ENCODE measurements at regions not wholly inside any gene's neighbourhood (a gene's known extent, or its start where the extent isn't known, plus 50 kb on each side); places are given as distances from the start of the nearest gene placed in this dataset.

GRCh38 chr9:95634114-95634513, 117.3 kb upstream of the PTCH1 start (continued):
- no peak for TF ChIP-seq PRDM2 (tag by site-specific recombination; IDR thresholded peaks at IDR 0.05; ENCODE audit: borderline replicate concordance)
- TF ChIP-seq ZXDB (tag by site-specific recombination; IDR thresholded peaks at IDR 0.05), result no peak
- TF ChIP-seq KLF1 (tag by site-specific recombination; IDR thresholded peaks at IDR 0.05), result no peak
- no peak for TF ChIP-seq KLF8 (tag by site-specific recombination; IDR thresholded peaks at IDR 0.05)
- TF ChIP-seq ZNF341 (tag by site-specific recombination; IDR thresholded peaks at IDR 0.05; ENCODE audit: low read depth), result no peak
- TF ChIP-seq ZNF529 (tag by site-specific recombination; IDR thresholded peaks at IDR 0.05; ENCODE audit: insufficient replicate concordance), result no peak
- no peak for TF ChIP-seq ZNF645 (tag by site-specific recombination; IDR thresholded peaks at IDR 0.05)
- TF ChIP-seq ZEB2 (tag by site-specific recombination; IDR thresholded peaks at IDR 0.05), result no peak

DNA sequence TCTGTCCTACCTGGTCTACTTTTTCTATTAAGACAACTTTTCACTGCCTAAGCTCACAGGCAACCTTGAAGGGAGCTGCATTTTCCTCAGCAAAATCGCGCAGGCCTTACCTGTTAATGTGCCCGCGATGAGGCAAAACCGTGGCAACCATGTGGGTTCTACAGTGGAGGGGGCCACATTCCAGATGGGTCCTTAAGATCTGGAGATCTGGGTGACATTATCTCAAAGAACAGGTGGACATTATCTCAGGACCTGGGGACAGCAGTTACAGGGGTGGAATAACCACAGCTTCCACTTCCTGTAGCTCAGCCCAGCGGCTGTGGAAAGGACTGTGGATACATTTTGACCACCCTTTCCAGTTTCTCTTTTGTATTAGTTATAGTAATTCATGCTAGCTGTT, 112.8 kb upstream of the PTCH1 start:
- TF ChIP-seq ZNF571 (tag by site-specific recombination; IDR thresholded peaks at IDR 0.05) (no peak), ZBTB44 (tag by site-specific recombination; IDR thresholded peaks at IDR 0.05) (no peak), ZNF292 (tag by site-specific recombination; IDR thresholded peaks at IDR 0.05; ENCODE audit: borderline replicate concordance, low read depth) (no peak), ZSCAN4 (tag by site-specific recombination; IDR thresholded peaks at IDR 0.05) (no peak), ZNF362 (tag by site-specific recombination; IDR thresholded peaks at IDR 0.05) (no peak), ZNF169 (tag by site-specific recombination; IDR thresholded peaks at IDR 0.05) (no peak), KLF1 (tag by site-specific recombination; IDR thresholded peaks at IDR 0.05) (no peak), GFI1B (tag by site-specific recombination; IDR thresholded peaks at IDR 0.05) (no peak), ZNF433 (tag by site-specific recombination; IDR thresholded peaks at IDR 0.05; ENCODE audit: low read depth) (no peak), ZNF174 (tag by site-specific recombination; IDR thresholded peaks at IDR 0.05) (no peak), KLF7 (tag by site-specific recombination; IDR thresholded peaks at IDR 0.05; ENCODE audit: borderline replicate concordance) (no peak), ZNF391 (tag by site-specific recombination; IDR thresholded peaks at IDR 0.05; ENCODE audit: borderline replicate concordance, low read depth) (no peak), ZNF629 (tag by site-specific recombination; IDR thresholded peaks at IDR 0.05) (no peak), ZNF677 (tag by site-specific recombination; IDR thresholded peaks at IDR 0.05) (no peak), KLF8 (tag by site-specific recombination; IDR thresholded peaks at IDR 0.05) (no peak), ZNF211 (tag by site-specific recombination; IDR thresholded peaks at IDR 0.05; ENCODE audit: low read depth) (no peak)
- Histone ChIP-seq H3K4me3 (ENCODE audit: low read depth, low read length) (no peak overlapping the region), H3K27ac (ENCODE audit: extremely low read depth, low read depth, low read length) (no peak overlapping the region), H3K9me3 (ENCODE audit: control insufficient read depth, insufficient read depth, low read depth, low read length) (no peaks in the 10 kb centered on the region), H3K36me3 (ENCODE audit: control insufficient read depth in 2 of 2, insufficient read depth in 1 of 2, low read length in 2 of 2) (no peaks in the 10 kb centered on the region), H3K4me1 (ENCODE audit: control insufficient read depth, insufficient read depth, low read length) (no peaks in the 10 kb centered on the region)
- ChIA-PET POLR2A (no interaction called here), CTCF (no interaction called here)
